Lung (tissue), 11 donors: ENCODE measurements at regions not wholly inside any gene's neighbourhood (a gene's known extent, or its start where the extent isn't known, plus 50 kb on each side); places are given as distances from the start of the nearest gene placed in this dataset.

Experiments used
- ATAC-seq: fragments of 200-7000 bp; cut with Tn5 transposase; one replicate; pipeline ENCODE4 v1.9.1; 2020; ENCODE audit warnings: moderate number of reproducible peaks; ENCODE audit not compliant: insufficient read depth, low FRiP score
- DNase-seq, 3 donors: peaks; one replicate each; pipeline ENCODE4 v3.0.0-alpha.2; 2013 to 2017
- H3K27ac ChIP-seq, 2 donors: one replicate each; pipeline ENCODE4 v1.5.1; 2013; ENCODE audit warnings: mild to moderate bottlenecking in 2 of 2, moderate library complexity in 2 of 2, control low read depth in 1 of 2, inconsistent platforms in 1 of 2, low read depth in 1 of 2, low read length in 1 of 2
- H3K27me3 ChIP-seq, 3 donors: one replicate each; pipeline ENCODE4 v1.5.1; 2013; ENCODE audit warnings: low read length in 2 of 3; ENCODE audit not compliant: control insufficient read depth in 3 of 3, insufficient read depth in 3 of 3
- H3K36me3 ChIP-seq, 4 donors: one replicate each; pipeline ENCODE4 v1.5.1; 2013; ENCODE audit warnings: low read length in 4 of 4, mild to moderate bottlenecking in 1 of 4, moderate library complexity in 1 of 4; ENCODE audit not compliant: control insufficient read depth in 4 of 4, insufficient read depth in 4 of 4
- H3K4me1 ChIP-seq, 5 donors: one replicate each; pipeline ENCODE4 v1.5.1; 2013; ENCODE audit warnings: low read length in 5 of 5, mild to moderate bottlenecking in 2 of 5, moderate library complexity in 1 of 5; ENCODE audit not compliant: control insufficient read depth in 5 of 5, insufficient read depth in 5 of 5
- H3K4me3 ChIP-seq: one replicate; pipeline ENCODE4 v1.5.1; 2013; ENCODE audit warnings: mild to moderate bottlenecking, control low read depth, moderate library complexity
- H3K9ac ChIP-seq, 2 donors: one replicate each; pipeline ENCODE4 v1.5.1; 2013; ENCODE audit warnings: low read length in 2 of 2, control low read depth in 1 of 2; ENCODE audit not compliant: insufficient read depth in 1 of 2
- H3K9me3 ChIP-seq, 4 donors: one replicate each; pipeline ENCODE4 v1.5.1; 2013; ENCODE audit warnings: low read length in 3 of 4, mild to moderate bottlenecking in 1 of 4, moderate library complexity in 1 of 4; ENCODE audit not compliant: control insufficient read depth in 4 of 4, insufficient read depth in 3 of 4
- CTCF ChIP-seq: IDR thresholded peaks from 2 replicates; pipeline ENCODE4 v1.5.1; 2012; ENCODE audit warnings: mild to moderate bottlenecking; ENCODE audit errors: control extremely low read depth, extremely low read depth
- WGBS, 2 donors: extraction: QIAGEN DNeasy Blood & Tissue Kit; methylation state at CpG; one replicate each; pipeline ENCODE4 v1.1.7; 2013; 5-methylcytosine and 5-hydroxymethylcytosine counted together
- donor health status: control.
- donor health status: control.
- donor health status: Bipolar disorder and iron deficiency.
- donor health status: healthy.
- donor health status: DM: yes; HTN: yes; CAD: no.

GRCh38 chr13:69109891-69110525 is 997.6 kb upstream of the ATXN8OS start:
- H3K9me3 ChIP-seq, result peaks cover 0 to 5% (median 0%) of the 10 kb centered on the region in 4 donors
- H3K4me1 ChIP-seq, result no peaks in the 10 kb centered on the region
- H3K9ac ChIP-seq, result no peak overlapping the region
- no peak for TF ChIP-seq CTCF
- H3K27ac ChIP-seq, result no peak overlapping the region
- ATAC-seq (no peak), DNase-seq (no peak)
- no peak overlapping the region for H3K4me3 ChIP-seq
- H3K36me3 ChIP-seq, result no peaks in the 10 kb centered on the region
- no peaks in the 10 kb centered on the region for H3K27me3 ChIP-seq
- 53 to 89% methylated on average over 3 of the region's 3 CpGs for WGBS, 2 donors

GRCh38 chr13:69108486-69108885 is 999.1 kb upstream of the ATXN8OS start:
- no peak for TF ChIP-seq CTCF

GRCh38 chr13:69107436-69107835 is 1000.2 kb upstream of the ATXN8OS start:
- no peak overlapping the region for H3K9ac ChIP-seq
- H3K27me3 ChIP-seq, result no peaks in the 10 kb centered on the region
- peaks cover 0 to 5% (median 0%) of the 10 kb centered on the region in 4 donors for H3K9me3 ChIP-seq
- no peaks in the 10 kb centered on the region for H3K4me1 ChIP-seq
- ATAC-seq (no peak), DNase-seq (no peak)
- no peak for TF ChIP-seq CTCF
- no peak overlapping the region for H3K27ac ChIP-seq
- no peak overlapping the region for H3K4me3 ChIP-seq
- H3K36me3 ChIP-seq, result no peaks in the 10 kb centered on the region

More at GRCh38 chr13:69108486-69108885, 999.1 kb upstream of the ATXN8OS start:
- DNase-seq, result no peak
- Histone ChIP-seq H3K27me3 (no peaks in the 10 kb centered on the region), H3K36me3 (no peaks in the 10 kb centered on the region), H3K9me3 (peaks cover 0 to 5% (median 0%) of the 10 kb centered on the region in 4 donors), H3K4me1 (no peaks in the 10 kb centered on the region), H3K27ac (no peak overlapping the region), H3K4me3 (no peak overlapping the region), H3K9ac (no peak overlapping the region)
- ATAC-seq, result no peak

GRCh38 chr13:69101841-69102240 is 1005.8 kb upstream of the ATXN8OS start:
- WGBS, 2 donors, result 85 to 93% methylated on average over 1 of the region's 1 CpG
- TF ChIP-seq CTCF, result no peak
- Histone ChIP-seq H3K9me3 (peaks cover 0 to 5% (median 0%) of the 10 kb centered on the region in 4 donors), H3K36me3 (no peaks in the 10 kb centered on the region), H3K4me1 (no peaks in the 10 kb centered on the region), H3K9ac (no peak overlapping the region), H3K4me3 (no peak overlapping the region), H3K27me3 (no peaks in the 10 kb centered on the region), H3K27ac (no peak overlapping the region)
- no peak for ATAC-seq
- no peak for DNase-seq
